ENCODE measurements at regions not wholly inside any gene's neighbourhood (a gene's known extent, or its start where the extent isn't known, plus 50 kb on each side); places are given as distances from the start of the nearest gene placed in this dataset.

DNA sequence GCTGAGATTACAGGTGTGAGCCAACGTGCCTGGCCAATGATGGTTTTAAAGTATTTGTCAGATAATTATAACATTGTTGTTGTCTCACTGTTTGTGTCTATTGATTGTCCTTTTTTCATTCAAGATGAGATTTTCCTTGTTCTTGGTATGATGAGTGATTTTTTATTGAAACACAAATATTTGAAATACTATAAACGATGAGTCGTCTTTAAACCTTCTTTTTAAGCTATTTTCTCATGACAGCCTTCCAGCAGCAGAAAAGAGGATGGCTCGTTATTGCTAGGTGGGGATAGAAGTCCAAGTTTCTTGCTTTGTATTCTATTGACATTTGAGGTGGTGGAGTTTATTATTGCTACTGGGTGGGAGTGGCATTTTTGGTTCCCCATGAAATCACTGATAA is 61.7 kb upstream of the MDFIC2 start:
- TF ChIP-seq POLR2A (IDR thresholded peaks at IDR 0.05; ENCODE audit: low read depth, low read length) (no peak), POLR2AphosphoS5 (IDR thresholded peaks at IDR 0.05; ENCODE audit: low read depth, low read length) (no peak), TAF1 (IDR thresholded peaks at IDR 0.05; ENCODE audit: borderline replicate concordance, low read depth, low read length) (no peak)
- DNase-seq (ENCODE audit: insufficient read length) = no peak
- no peak for FAIRE-seq
